ENCODE measurements at regions not wholly inside any gene's neighbourhood (a gene's known extent, or its start where the extent isn't known, plus 50 kb on each side); places are given as distances from the start of the nearest gene placed in this dataset.

- no peaks in the 10 kb centered on the region for H3K27me3 ChIP-seq
- H3K79me2 ChIP-seq (ENCODE audit: low read depth) = no peaks in the 10 kb centered on the region
- no peaks in the 10 kb centered on the region for H3K4me1 ChIP-seq
- H3K4me3 ChIP-seq = no peak overlapping the region
- H3K36me3 Mint-ChIP-seq = no peaks in the 10 kb centered on the region
- no peak overlapping the region for H2AFZ ChIP-seq (replicated peaks)
- H3F3A ChIP-seq (ENCODE audit: low read depth) = no peaks in the 10 kb centered on the region
- no peak overlapping the region for H3K4me3 Mint-ChIP-seq
- H4K20me1 ChIP-seq (ENCODE audit: low read depth) = no peaks in the 10 kb centered on the region
- H3K9ac ChIP-seq = no peak overlapping the region
- H3K4me1 Mint-ChIP-seq = no peaks in the 10 kb centered on the region
- no peak overlapping the region for H3K4me2 ChIP-seq
- DNase-seq (ENCODE audit: low spot score) = no peak
- TF ChIP-seq EZH2phosphoT487 (IDR thresholded peaks at IDR 0.05) (no peak), EZH2 (IDR thresholded peaks at IDR 0.05) (no peak), CTCF (IDR thresholded peaks at IDR 0.05) (no peak)
- H3K27ac Mint-ChIP-seq = no peak overlapping the region
- H3K27ac ChIP-seq = no peak overlapping the region
- no peaks in the 10 kb centered on the region for H3K27me3 Mint-ChIP-seq (ENCODE audit: insufficient read depth, low read depth)
- H3K9me3 ChIP-seq (ENCODE audit: low read depth) = no peaks in the 10 kb centered on the region
- H3K9me3 Mint-ChIP-seq = peaks cover 3% of the 10 kb centered on the region
- H3K36me3 ChIP-seq = no peaks in the 10 kb centered on the region
These were observed 881.0 kb downstream of the OTOL1 start for GRCh38 chr3:162377608-162378007.

- TF ChIP-seq CTCF (IDR thresholded peaks at IDR 0.05) (no peak), EZH2phosphoT487 (IDR thresholded peaks at IDR 0.05) (no peak), EZH2 (IDR thresholded peaks at IDR 0.05) (no peak)
- no peaks in the 10 kb centered on the region for H3K4me1 Mint-ChIP-seq
- H3K27me3 Mint-ChIP-seq (ENCODE audit: insufficient read depth, low read depth) = no peaks in the 10 kb centered on the region
- Histone ChIP-seq H3K4me3 (no peak overlapping the region), H3K9me3 (ENCODE audit: low read depth) (no peaks in the 10 kb centered on the region), H3K9ac (no peak overlapping the region), H3K36me3 (no peaks in the 10 kb centered on the region), H2AFZ (replicated peaks) (no peak overlapping the region), H3K4me2 (no peak overlapping the region), H3K4me1 (no peaks in the 10 kb centered on the region), H3K79me2 (ENCODE audit: low read depth) (no peaks in the 10 kb centered on the region), H3F3A (ENCODE audit: low read depth) (no peaks in the 10 kb centered on the region), H3K27ac (no peak overlapping the region), H3K27me3 (no peaks in the 10 kb centered on the region), H4K20me1 (ENCODE audit: low read depth) (no peaks in the 10 kb centered on the region)
- DNase-seq (ENCODE audit: low spot score) = no peak
- no peak overlapping the region for H3K27ac Mint-ChIP-seq
- H3K4me3 Mint-ChIP-seq = no peak overlapping the region
- H3K9me3 Mint-ChIP-seq = peaks cover 2% of the 10 kb centered on the region
- H3K36me3 Mint-ChIP-seq = no peaks in the 10 kb centered on the region
These were observed 888.8 kb downstream of the OTOL1 start for GRCh38 chr3:162385387-162385786.

- H3K27ac ChIP-seq = no peak overlapping the region
- no peak overlapping the region for H3K4me3 Mint-ChIP-seq
- H3K4me1 ChIP-seq = no peaks in the 10 kb centered on the region
- no peaks in the 10 kb centered on the region for H3K27me3 Mint-ChIP-seq (ENCODE audit: insufficient read depth, low read depth)
- H3F3A ChIP-seq (ENCODE audit: low read depth) = no peaks in the 10 kb centered on the region
- no peaks in the 10 kb centered on the region for H4K20me1 ChIP-seq (ENCODE audit: low read depth)
- H3K36me3 ChIP-seq = no peaks in the 10 kb centered on the region
- no peaks in the 10 kb centered on the region for H3K36me3 Mint-ChIP-seq
- no peaks in the 10 kb centered on the region for H3K9me3 ChIP-seq (ENCODE audit: low read depth)
- H3K4me1 Mint-ChIP-seq = no peaks in the 10 kb centered on the region
- H3K27me3 ChIP-seq = no peaks in the 10 kb centered on the region
- DNase-seq (ENCODE audit: low spot score) = no peak
- H3K79me2 ChIP-seq (ENCODE audit: low read depth) = no peaks in the 10 kb centered on the region
- no peak overlapping the region for H2AFZ ChIP-seq (replicated peaks)
- H3K4me2 ChIP-seq = no peak overlapping the region
- peaks cover 5% of the 10 kb centered on the region for H3K9me3 Mint-ChIP-seq
- H3K27ac Mint-ChIP-seq = no peak overlapping the region
- H3K4me3 ChIP-seq = no peak overlapping the region
- TF ChIP-seq CTCF (IDR thresholded peaks at IDR 0.05) (no peak), EZH2phosphoT487 (IDR thresholded peaks at IDR 0.05) (no peak), EZH2 (IDR thresholded peaks at IDR 0.05) (no peak)
- H3K9ac ChIP-seq = no peak overlapping the region
These were observed 894.3 kb downstream of the OTOL1 start for GRCh38 chr3:162390891-162391290.

- no peak for DNase-seq (ENCODE audit: low spot score)
- Histone ChIP-seq H3K4me2 (no peak overlapping the region), H3K4me3 (no peak overlapping the region), H3K9me3 (ENCODE audit: low read depth) (no peaks in the 10 kb centered on the region), H3F3A (ENCODE audit: low read depth) (no peaks in the 10 kb centered on the region), H3K27ac (no peak overlapping the region), H3K4me1 (no peaks in the 10 kb centered on the region), H3K36me3 (no peaks in the 10 kb centered on the region), H3K79me2 (ENCODE audit: low read depth) (no peaks in the 10 kb centered on the region), H2AFZ (replicated peaks) (no peak overlapping the region), H4K20me1 (ENCODE audit: low read depth) (no peaks in the 10 kb centered on the region), H3K27me3 (no peaks in the 10 kb centered on the region), H3K9ac (no peak overlapping the region)
- Mint-ChIP-seq H3K27me3 (ENCODE audit: insufficient read depth, low read depth) (no peaks in the 10 kb centered on the region), H3K4me1 (no peaks in the 10 kb centered on the region), H3K4me3 (no peak overlapping the region), H3K36me3 (no peaks in the 10 kb centered on the region), H3K9me3 (peaks cover 5% of the 10 kb centered on the region), H3K27ac (no peak overlapping the region)
- TF ChIP-seq CTCF (IDR thresholded peaks at IDR 0.05) (no peak), EZH2 (IDR thresholded peaks at IDR 0.05) (no peak), EZH2phosphoT487 (IDR thresholded peaks at IDR 0.05) (no peak)
These were observed 894.7 kb downstream of the OTOL1 start for GRCh38 chr3:162391301-162391700.
